ENCODE measurements at regions not wholly inside any gene's neighbourhood (a gene's known extent, or its start where the extent isn't known, plus 50 kb on each side); places are given as distances from the start of the nearest gene placed in this dataset.

- no peak for TF ChIP-seq REST (IDR thresholded peaks at IDR 0.05)
These were observed 1019.5 kb downstream of the PCDH9 start (continued) for GRCh38 chr13:66210677-66211076.

DNA sequence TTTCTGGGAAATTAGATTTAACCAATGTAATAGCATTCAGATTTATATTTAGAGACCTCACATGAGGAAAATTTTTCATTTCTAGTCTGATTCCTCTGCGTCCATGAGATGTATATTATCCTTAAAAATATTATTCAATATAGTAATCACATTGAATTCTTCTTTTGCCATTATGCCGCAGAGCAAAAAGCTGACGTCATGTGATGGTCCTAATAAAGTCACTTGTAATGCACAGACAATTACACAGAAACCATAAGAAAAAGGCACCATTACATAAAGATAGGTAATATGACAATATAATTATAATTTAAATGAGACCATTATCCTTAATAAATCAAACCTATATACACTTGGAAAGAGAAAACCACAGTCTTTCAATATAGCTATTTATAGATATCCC lies 1021.5 kb downstream of the PCDH9 start:
- 70% methylated on average over 3 of the region's 3 CpGs for WGBS
- Histone ChIP-seq H3K4me3 (ENCODE audit: low read depth in 1 of 3, low read length in 3 of 3) (no peak overlapping the region), H3K36me3 (ENCODE audit: control insufficient read depth in 4 of 4, insufficient read depth in 3 of 4, low read depth in 1 of 4, low read length in 3 of 4) (no peaks in the 10 kb centered on the region), H3K4me1 (ENCODE audit: control insufficient read depth in 4 of 4, insufficient read depth in 4 of 4, low read length in 3 of 4) (no peaks in the 10 kb centered on the region), H3K27ac (ENCODE audit: low read depth in 1 of 2, low read length in 2 of 2) (no peak overlapping the region), H3K9me3 (ENCODE audit: control insufficient read depth in 4 of 4, low read length in 3 of 4) (no peaks in the 10 kb centered on the region), H3K27me3 (ENCODE audit: control insufficient read depth in 4 of 4, insufficient read depth in 4 of 4, low read length in 3 of 4) (no peaks in the 10 kb centered on the region), H3K9ac (ENCODE audit: low read depth in 1 of 2, low read length in 2 of 2) (no peak overlapping the region)
- TF ChIP-seq GABPA (IDR thresholded peaks at IDR 0.05 in 1 of 2, conservative IDR thresholded peaks at IDR 0.05 in 1 of 2) (no peak), FOXA2 (IDR thresholded peaks at IDR 0.05) (no peak), HNF4A (conservative IDR thresholded peaks at IDR 0.05) (no peak), RAD21 (IDR thresholded peaks at IDR 0.05) (no peak), ZBTB33 (IDR thresholded peaks at IDR 0.05) (no peak), HNF4G (IDR thresholded peaks at IDR 0.05) (no peak), NR2F2 (IDR thresholded peaks at IDR 0.05) (no peak), RXRA (IDR thresholded peaks at IDR 0.05) (no peak), SP1 (IDR thresholded peaks at IDR 0.05) (no peak), EGR1 (IDR thresholded peaks at IDR 0.05; ENCODE audit: low read depth in 2 of 2) (no peak), TAF1 (conservative IDR thresholded peaks at IDR 0.05) (no peak)
- TF ChIP-seq, protein P1, sequence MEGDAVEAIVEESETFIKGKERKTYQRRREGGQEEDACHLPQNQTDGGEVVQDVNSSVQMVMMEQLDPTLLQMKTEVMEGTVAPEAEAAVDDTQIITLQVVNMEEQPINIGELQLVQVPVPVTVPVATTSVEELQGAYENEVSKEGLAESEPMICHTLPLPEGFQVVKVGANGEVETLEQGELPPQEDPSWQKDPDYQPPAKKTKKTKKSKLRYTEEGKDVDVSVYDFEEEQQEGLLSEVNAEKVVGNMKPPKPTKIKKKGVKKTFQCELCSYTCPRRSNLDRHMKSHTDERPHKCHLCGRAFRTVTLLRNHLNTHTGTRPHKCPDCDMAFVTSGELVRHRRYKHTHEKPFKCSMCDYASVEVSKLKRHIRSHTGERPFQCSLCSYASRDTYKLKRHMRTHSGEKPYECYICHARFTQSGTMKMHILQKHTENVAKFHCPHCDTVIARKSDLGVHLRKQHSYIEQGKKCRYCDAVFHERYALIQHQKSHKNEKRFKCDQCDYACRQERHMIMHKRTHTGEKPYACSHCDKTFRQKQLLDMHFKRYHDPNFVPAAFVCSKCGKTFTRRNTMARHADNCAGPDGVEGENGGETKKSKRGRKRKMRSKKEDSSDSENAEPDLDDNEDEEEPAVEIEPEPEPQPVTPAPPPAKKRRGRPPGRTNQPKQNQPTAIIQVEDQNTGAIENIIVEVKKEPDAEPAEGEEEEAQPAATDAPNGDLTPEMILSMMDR (IDR thresholded peaks at IDR 0.05; ENCODE audit: low read depth, low read length, missing input control) = no peak
- DNase-seq (ENCODE audit: low spot score) = no peak

- DNase-seq (ENCODE audit: low spot score) = no peak
- 58% methylated on average over 1 of the region's 1 CpG for WGBS
- no peak overlapping the region for H3K4me3 ChIP-seq (ENCODE audit: low read depth in 1 of 3, low read length in 3 of 3)
- no peaks in the 10 kb centered on the region for H3K27me3 ChIP-seq (ENCODE audit: control insufficient read depth in 4 of 4, insufficient read depth in 4 of 4, low read length in 3 of 4)
- no peaks in the 10 kb centered on the region for H3K4me1 ChIP-seq (ENCODE audit: control insufficient read depth in 4 of 4, insufficient read depth in 4 of 4, low read length in 3 of 4)
- no peaks in the 10 kb centered on the region for H3K9me3 ChIP-seq (ENCODE audit: control insufficient read depth in 4 of 4, low read length in 3 of 4)
- H3K9ac ChIP-seq (ENCODE audit: low read depth in 1 of 2, low read length in 2 of 2) = no peak overlapping the region
- H3K27ac ChIP-seq (ENCODE audit: low read depth in 1 of 2, low read length in 2 of 2) = no peak overlapping the region
- no peaks in the 10 kb centered on the region for H3K36me3 ChIP-seq (ENCODE audit: control insufficient read depth in 4 of 4, insufficient read depth in 3 of 4, low read depth in 1 of 4, low read length in 3 of 4)
- TF ChIP-seq HNF4G (IDR thresholded peaks at IDR 0.05) = no peak
- TF ChIP-seq, protein P2, sequence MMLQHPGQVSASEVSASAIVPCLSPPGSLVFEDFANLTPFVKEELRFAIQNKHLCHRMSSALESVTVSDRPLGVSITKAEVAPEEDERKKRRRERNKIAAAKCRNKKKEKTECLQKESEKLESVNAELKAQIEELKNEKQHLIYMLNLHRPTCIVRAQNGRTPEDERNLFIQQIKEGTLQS (IDR thresholded peaks at IDR 0.05) = no peak
- TF ChIP-seq, protein P3, sequence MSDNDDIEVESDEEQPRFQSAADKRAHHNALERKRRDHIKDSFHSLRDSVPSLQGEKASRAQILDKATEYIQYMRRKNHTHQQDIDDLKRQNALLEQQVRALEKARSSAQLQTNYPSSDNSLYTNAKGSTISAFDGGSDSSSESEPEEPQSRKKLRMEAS (IDR thresholded peaks at IDR 0.05) = no peak
- TF ChIP-seq, protein P1 (IDR thresholded peaks at IDR 0.05; ENCODE audit: low read depth, low read length, missing input control) = no peak
- no peak for TF ChIP-seq GABPA (IDR thresholded peaks at IDR 0.05 in 1 of 2, conservative IDR thresholded peaks at IDR 0.05 in 1 of 2)
- no peak for TF ChIP-seq ZBTB33 (IDR thresholded peaks at IDR 0.05)
- no peak for TF ChIP-seq TAF1 (conservative IDR thresholded peaks at IDR 0.05)
- TF ChIP-seq RAD21 (IDR thresholded peaks at IDR 0.05) = no peak
- no peak for TF ChIP-seq EGR1 (IDR thresholded peaks at IDR 0.05; ENCODE audit: low read depth in 2 of 2)
- TF ChIP-seq SP1 (IDR thresholded peaks at IDR 0.05) = no peak
- no peak for TF ChIP-seq NR2F2 (IDR thresholded peaks at IDR 0.05)
- TF ChIP-seq JUND (IDR thresholded peaks at IDR 0.05) = no peak
- no peak for TF ChIP-seq HNF4A (conservative IDR thresholded peaks at IDR 0.05)
- no peak for TF ChIP-seq FOXA2 (IDR thresholded peaks at IDR 0.05)
- no peak for TF ChIP-seq RXRA (IDR thresholded peaks at IDR 0.05)
These were observed 1022.5 kb downstream of the PCDH9 start for GRCh38 chr13:66207610-66208009.

All from liver (tissue), 8 donors.